HepG2 (cell line): ENCODE measurements at regions not wholly inside any gene's neighbourhood (a gene's known extent, or its start where the extent isn't known, plus 50 kb on each side); places are given as distances from the start of the nearest gene placed in this dataset.

Experiments
- ATAC-seq: fragments of 200-7000 bp; cut with Tn5 transposase; 3 replicates; pipeline ENCODE4 v1.9.1; 2020; ENCODE audit warnings: mild to moderate bottlenecking, moderate library complexity
- BruUV-seq: library from RNA; stranded (reverse); fragments of 400-500 nt; replicated peaks from 2 replicates; lab custom pipeline; 2021; lab: Mats Ljungman, UMichigan
- CTCF ChIA-PET: fragments of 300-600 bp; formaldehyde crosslinking; extraction: SDS; loops from one replicate; lab custom pipeline; 2021; ENCODE audit warnings: low total read pairs, inconsistent platforms, low intra/inter-chr PET ratio; lab: Yijun Ruan, JAX
- POLR2A ChIA-PET: fragments of 350-600 bp; sonication (Branson Sonifier 250); formaldehyde crosslinking; loops from one replicate; lab custom pipeline; 2020; ENCODE audit warnings: antibody characterized with exemption, inconsistent platforms; lab: Yijun Ruan, JAX
- DNase-seq: peaks from one replicate; pipeline ENCODE4 v3.0.0-alpha.2; 2015; ENCODE audit warnings: low spot score
- FAIRE-seq: peaks from 3 replicates; lab custom pipeline; 2011; peaks lifted over from hg19 to GRCh38; lab: Jason Lieb, UNC
- H2AFZ ChIP-seq: one replicate; pipeline ENCODE4 v1.6.1; 2011; ENCODE audit warnings: low read length, inconsistent platforms
- H3K27ac ChIP-seq: fragments of 300-600 bp; 3 replicates; pipeline ENCODE4 v1.8.0; 2011; ENCODE audit warnings: mixed run types, mild to moderate bottlenecking, mixed read lengths, low read length, inconsistent platforms; ENCODE audit not compliant: insufficient read depth; ENCODE audit errors: extremely low read length
- H3K27me3 ChIP-seq, 2 experiments: fragments of 200-600 bp in 1 of 2; 2 replicates in 1 of 2; 3 replicates in 1 of 2; pipeline versions ENCODE4 v1.6.0 to v1.8.0; 2011; ENCODE audit warnings: low read length in 2 of 2, mild to moderate bottlenecking in 2 of 2, moderate library complexity in 2 of 2, inconsistent platforms in 1 of 2; ENCODE audit not compliant: insufficient read depth in 2 of 2, control insufficient read depth in 1 of 2
- H3K36me3 ChIP-seq, 2 experiments: fragments of 200-600 bp in 1 of 2; replicated peaks in 1 of 2; 2 replicates in 1 of 2; 3 replicates in 1 of 2; pipeline versions ENCODE4 v1.5.1 to v1.8.0; 2011; ENCODE audit warnings: low read length in 2 of 2, inconsistent platforms in 1 of 2; ENCODE audit not compliant: insufficient read depth in 2 of 2, control insufficient read depth in 1 of 2
- H3K4me1 ChIP-seq: 2 replicates; pipeline ENCODE4 v1.5.1; 2012; ENCODE audit warnings: low read length, inconsistent platforms; ENCODE audit not compliant: insufficient read depth
- H3K4me2 ChIP-seq: 2 replicates; pipeline ENCODE4 v1.6.0; 2011; ENCODE audit warnings: low read depth, low read length, inconsistent platforms
- H3K4me3 ChIP-seq, 3 experiments: fragments of 200-600 bp in 1 of 3; sonication (generic), shearing (Covaris generic) in 1 of 3; replicated peaks in 1 of 3; 2 replicates each; pipeline ENCODE4 v1.5.1; 2011 to 2016; ENCODE audit warnings: low read length in 3 of 3, inconsistent platforms in 2 of 3, low read depth in 2 of 3, mild to moderate bottlenecking in 2 of 3, control low read depth in 1 of 3, mixed read lengths in 1 of 3; ENCODE audit not compliant: insufficient read depth in 1 of 3
- H3K79me2 ChIP-seq: one replicate; pipeline ENCODE4 v1.6.1; 2011; ENCODE audit warnings: low read length, inconsistent platforms; ENCODE audit not compliant: insufficient read depth
- H3K9ac ChIP-seq: 2 replicates; pipeline ENCODE4 v1.6.0; 2011; ENCODE audit warnings: mild to moderate bottlenecking, low read depth, low read length, inconsistent platforms; ENCODE audit not compliant: insufficient read depth
- H3K9me3 ChIP-seq: 2 replicates; pipeline ENCODE4 v1.5.1; 2012; ENCODE audit warnings: mild to moderate bottlenecking, low read length
- H4K20me1 ChIP-seq: 2 replicates; pipeline ENCODE4 v1.6.0; 2011; ENCODE audit warnings: inconsistent platforms, mild to moderate bottlenecking, low read length, moderate library complexity; ENCODE audit not compliant: insufficient read depth
- CHD4 ChIP-seq: fragments of 200-600 bp; sonication (generic); IDR thresholded peaks from 2 replicates; pipeline ENCODE4 v1.7.0; 2017; ENCODE audit warnings: mild to moderate bottlenecking, low read length, borderline replicate concordance
- DBP ChIP-seq: sonication (generic); formaldehyde crosslinking; IDR thresholded peaks from 2 replicates; pipeline ENCODE4 v1.4.0; 2020; ENCODE audit warnings: missing genetic modification reagents; ENCODE audit errors: not compliant biosample characterization
- FLYWCH1 ChIP-seq: sonication (generic); formaldehyde crosslinking; IDR thresholded peaks from 2 replicates; pipeline ENCODE4 v1.8.1; 2023; ENCODE audit warnings: mild to moderate bottlenecking, missing genetic modification reagents
- MYC ChIP-seq: sonication (generic); formaldehyde crosslinking; IDR thresholded peaks from 2 replicates; pipeline ENCODE4 v1.9.0; 2021; ENCODE audit warnings: missing genetic modification reagents, borderline replicate concordance
- NBN ChIP-seq: fragments of 450-650 bp; conservative IDR thresholded peaks from 2 replicates; pipeline ENCODE4 v1.6.1; 2017
- POLR2A ChIP-seq, 2 experiments: IDR thresholded peaks; 2 replicates each; pipeline ENCODE4 v1.6.1; 2011; ENCODE audit warnings: low read depth in 2 of 2, low read length in 2 of 2, mild to moderate bottlenecking in 1 of 2, moderate library complexity in 1 of 2; ENCODE audit not compliant: insufficient read depth in 1 of 2
- POLR2AphosphoS5 ChIP-seq: IDR thresholded peaks from 2 replicates; pipeline ENCODE4 v1.6.1; 2012; ENCODE audit warnings: low read depth, low read length
- SAP130 ChIP-seq: IDR thresholded peaks from 2 replicates; pipeline ENCODE4 v1.6.1; 2016; ENCODE audit warnings: low read depth
- SIN3B ChIP-seq: fragments of 150-350 bp; IDR thresholded peaks from 2 replicates; pipeline ENCODE4 v1.6.1; 2014; ENCODE audit warnings: low read length
- TOE1 ChIP-seq: sonication (generic); formaldehyde crosslinking; IDR thresholded peaks from 2 replicates; pipeline ENCODE4 v1.4.0; 2020; ENCODE audit warnings: mild to moderate bottlenecking, missing genetic modification reagents
- YEATS2 ChIP-seq: sonication (generic); formaldehyde crosslinking; IDR thresholded peaks from 2 replicates; pipeline ENCODE4 v1.4.0; 2020; ENCODE audit warnings: missing genetic modification reagents, borderline replicate concordance
- ZIK1 ChIP-seq: sonication (generic); formaldehyde crosslinking; IDR thresholded peaks from 2 replicates; pipeline ENCODE4 v1.5.0; 2020; ENCODE audit warnings: mild to moderate bottlenecking, low read depth, missing genetic modification reagents, borderline replicate concordance
- ZNF143 ChIP-seq: sonication (generic); formaldehyde crosslinking; IDR thresholded peaks from 2 replicates; pipeline ENCODE4 v1.4.0; 2020; ENCODE audit warnings: missing genetic modification reagents
- WGBS: methylation state at CpG from one replicate; pipeline ENCODE4 v1.1.6; 2017; ENCODE audit warnings: low lambda C conversion rate; 5-methylcytosine and 5-hydroxymethylcytosine counted together
- in situ Hi-C: cut with HindIII; loops from 2 replicates; pipeline ENCODE4 v1.10.0; 2017; ENCODE audit warnings: low pct_unique_long_range_greater_than_20kb; ENCODE audit not compliant: extremely low pct_ligation_motif_present
- intact Hi-C: fragments of 100-400 bp; cut with micrococcal nuclease; formaldehyde crosslinking; loops from one replicate; pipeline ENCODE4 v1.10.0; 2022; ENCODE audit not compliant: unreplicated experiment

GRCh38 chr11:23653071-23653675 lies 792.9 kb upstream of the CCDC179 start:
- H4K20me1 ChIP-seq: no peaks in the 10 kb centered on the region
- no TSS peak for BruUV-seq
- no peak for DNase-seq
- H3K9me3 ChIP-seq: no peaks in the 10 kb centered on the region
- in situ Hi-C loops (no loop called here), intact Hi-C loops (no loop called here)
- H3K27me3 ChIP-seq: no peaks in the 10 kb centered on the region
- ChIA-PET CTCF (no interaction called here), POLR2A (no interaction called here)
- FAIRE-seq: no peak
- no peaks in the 10 kb centered on the region for H3K79me2 ChIP-seq
- H2AFZ ChIP-seq: no peak overlapping the region
- no peak for ATAC-seq
- 67% methylated on average over 6 of the region's 33 CpGs for WGBS
- H3K27ac ChIP-seq: no peak overlapping the region
- no peak overlapping the region for H3K9ac ChIP-seq
- H3K4me1 ChIP-seq: no peaks in the 10 kb centered on the region
- H3K36me3 ChIP-seq: no peaks in the 10 kb centered on the region
- no peak for TF ChIP-seq ZNF143 (CRISPR knock-in tag)
- TF ChIP-seq POLR2A (IDR thresholded peaks at IDR 0.05; ENCODE audit: insufficient read depth in 1 of 2, low read depth in 2 of 2, low read length in 2 of 2): no peak
- TF ChIP-seq MYC (CRISPR knock-in tag): no peak
- no peak for TF ChIP-seq ZIK1
- TF ChIP-seq DBP (CRISPR knock-in tag): no peak
- no peak for TF ChIP-seq TOE1 (CRISPR knock-in tag)
- TF ChIP-seq CHD4: no peak
- no peak for TF ChIP-seq SAP130 (CRISPR knock-in tag)
- TF ChIP-seq SIN3B: no peak
- no peak for TF ChIP-seq FLYWCH1
- no peak for TF ChIP-seq NBN
- TF ChIP-seq POLR2AphosphoS5: no peak
- no peak for TF ChIP-seq YEATS2 (CRISPR knock-in tag)
- H3K4me3 ChIP-seq: no peak overlapping the region
- H3K4me2 ChIP-seq: no peak overlapping the region
